ENCODE measurements at regions not wholly inside any gene's neighbourhood (a gene's known extent, or its start where the extent isn't known, plus 50 kb on each side); places are given as distances from the start of the nearest gene placed in this dataset.
A peak's percentile ranks its signal among the peaks of the same experiment; 100 is the strongest.
"Not testable (repeated sequence)": the region's sequence is repeated elsewhere in the genome, so short reads cannot be mapped to it uniquely, and the experiment has no call there.

GRCh38 chr6:92121228-92121627, 1298.1 kb downstream of the EPHA7 start:
- DNase-seq, result no peak

GRCh38 chr6:92117800-92118199, 1301.6 kb downstream of the EPHA7 start:
- DNase-seq, result no peak

DNA sequence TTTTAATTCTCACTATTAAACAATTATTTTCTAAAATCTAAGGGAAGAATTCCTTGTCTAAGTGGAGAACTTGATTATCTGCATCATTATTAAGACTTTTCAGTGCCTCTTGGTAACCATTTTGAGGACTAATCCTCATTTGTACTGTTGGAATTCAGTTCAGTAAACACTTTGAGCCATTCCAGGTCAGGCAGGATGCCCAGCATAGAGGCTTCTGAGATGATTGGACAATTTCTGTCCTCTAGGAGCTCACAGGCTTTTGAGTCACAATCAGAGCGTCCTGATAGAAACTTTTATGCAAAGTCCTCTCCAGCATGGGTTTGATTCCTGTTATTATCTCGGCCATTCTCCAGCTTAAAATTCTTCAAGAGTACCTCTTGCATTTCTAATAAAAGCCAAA, 1304.6 kb downstream of the EPHA7 start:
- no peak for DNase-seq

DNA sequence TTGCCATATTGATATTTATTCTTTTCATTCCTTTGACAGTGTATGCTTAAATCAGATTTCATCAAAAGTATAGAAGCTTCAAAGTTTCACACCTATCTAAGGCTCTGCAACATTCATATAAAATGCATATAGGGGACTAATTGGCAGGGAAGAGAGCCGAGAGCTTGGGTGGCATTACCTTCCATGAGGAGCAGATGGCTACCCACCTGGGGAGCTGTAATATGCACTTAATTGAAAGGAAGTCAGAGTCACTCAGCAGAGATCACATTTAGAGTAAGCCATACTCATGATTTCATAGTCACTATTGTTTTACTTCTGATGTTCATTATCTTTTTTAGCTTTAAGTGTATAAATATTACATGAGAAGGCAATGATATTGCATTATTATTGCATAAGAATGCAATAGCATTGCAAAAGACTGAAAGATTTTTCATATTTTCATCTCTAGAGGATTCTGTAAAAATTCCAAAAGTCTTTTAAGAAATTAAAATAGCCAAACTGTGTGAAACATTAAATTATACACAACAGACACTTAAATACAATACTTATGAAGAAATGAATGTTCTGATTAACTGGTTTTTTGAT, 1305.2 kb downstream of the EPHA7 start:
- DNase-seq, result no peak

DNA sequence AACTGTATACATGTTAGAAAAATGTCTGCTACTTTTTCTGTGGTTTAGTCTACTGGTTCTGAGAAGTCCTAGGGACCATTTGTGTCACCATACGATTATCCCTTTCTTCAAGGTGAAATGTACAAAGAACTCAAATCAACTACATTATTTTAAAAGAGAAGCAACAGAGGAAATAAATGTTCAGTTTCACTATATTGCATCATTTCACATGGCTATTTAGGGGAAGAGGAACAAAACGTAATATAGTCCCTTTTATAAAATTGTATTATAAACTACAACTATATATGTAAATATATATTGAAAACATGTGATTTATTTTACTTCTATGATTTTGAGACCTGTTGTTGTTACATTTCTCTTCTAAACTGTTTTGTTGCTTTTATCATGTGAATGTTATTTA, 1308.0 kb downstream of the EPHA7 start:
- DNase-seq, result no peak

DNA sequence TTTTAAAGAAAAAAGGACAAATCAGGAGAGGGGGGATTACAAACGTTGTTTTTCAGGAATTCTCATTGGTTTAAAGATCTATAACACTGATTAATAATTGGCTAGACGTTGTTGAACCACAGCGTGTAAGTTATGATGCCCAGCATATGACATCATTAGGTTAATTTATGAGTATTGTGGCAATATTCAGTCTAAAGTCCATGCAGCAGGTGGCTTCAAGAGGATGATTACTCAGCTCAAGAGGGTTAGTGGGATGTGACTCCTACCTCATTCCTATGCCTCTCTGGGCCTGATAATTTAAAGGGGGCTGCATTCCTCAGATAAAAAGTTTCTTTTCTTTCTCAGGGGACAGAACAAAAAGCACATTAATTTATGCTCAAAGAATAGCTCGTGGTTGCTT, 1309.0 kb downstream of the EPHA7 start:
- no peak for DNase-seq

DNA sequence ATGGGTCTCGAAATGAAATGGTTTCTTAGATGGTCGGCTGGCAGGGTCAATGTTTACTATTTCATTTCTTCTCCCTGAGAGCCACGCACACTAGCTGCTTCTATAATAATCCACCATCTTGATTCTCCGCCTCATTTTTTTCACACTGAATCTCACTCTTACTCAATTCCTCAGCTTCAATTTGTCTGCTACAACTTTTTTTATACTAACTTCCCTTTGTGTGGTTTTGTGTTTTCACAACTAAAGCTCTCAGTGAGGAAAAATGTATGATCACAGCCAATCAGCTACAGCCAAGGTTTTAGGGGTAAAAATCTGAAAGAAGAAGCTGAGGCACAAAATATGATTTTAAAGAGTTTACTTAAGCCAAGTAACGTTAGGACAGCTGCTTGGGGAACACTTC, 1309.4 kb downstream of the EPHA7 start:
- no peak for DNase-seq

- DNase-seq, result no peak
Observed at GRCh38 chr6:92109256-92109655, 1310.1 kb downstream of the EPHA7 start.

DNA sequence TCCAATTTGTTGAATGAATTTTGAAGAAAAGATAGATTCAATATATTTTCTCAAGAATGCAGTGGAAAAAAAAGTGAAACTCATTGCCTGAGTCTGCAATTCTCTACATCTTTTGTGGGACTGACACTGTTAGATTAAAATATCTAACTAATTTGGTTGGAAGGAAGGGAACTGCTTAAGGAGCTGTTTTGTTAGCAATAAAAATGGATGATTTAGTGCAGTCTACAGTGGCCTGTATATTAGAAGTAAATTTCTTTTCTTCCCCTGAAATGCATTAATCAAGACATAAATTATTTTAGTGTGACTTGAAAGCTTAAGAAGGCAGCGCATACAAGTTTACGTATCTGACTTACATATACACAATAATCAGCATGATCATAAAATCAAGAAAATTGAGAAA, 1332.6 kb downstream of the EPHA7 start:
- DNase-seq, result no peak

DNA sequence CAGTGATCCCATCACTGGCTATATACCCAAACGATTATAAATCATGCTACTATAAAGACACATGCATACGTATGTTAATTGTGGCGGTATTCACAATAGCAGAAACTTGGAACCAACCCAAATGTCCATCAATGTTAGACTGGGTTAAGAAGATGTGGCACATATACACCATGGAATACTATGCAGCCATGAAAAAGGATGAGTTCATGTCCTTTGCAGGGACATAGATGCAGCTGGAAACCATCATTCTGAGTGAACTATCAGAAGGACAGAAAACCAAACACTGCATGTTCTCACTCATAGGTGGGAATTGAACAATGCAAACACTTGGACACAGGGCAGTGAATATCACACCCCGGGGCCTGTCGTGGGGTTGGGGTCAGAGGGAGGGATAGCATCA, 1335.4 kb downstream of the EPHA7 start:
- DNase-seq, result not testable (repeated sequence)

GRCh38 chr6:92072387-92072786, 1347.0 kb downstream of the EPHA7 start:
- DNase-seq, result no peak

DNA sequence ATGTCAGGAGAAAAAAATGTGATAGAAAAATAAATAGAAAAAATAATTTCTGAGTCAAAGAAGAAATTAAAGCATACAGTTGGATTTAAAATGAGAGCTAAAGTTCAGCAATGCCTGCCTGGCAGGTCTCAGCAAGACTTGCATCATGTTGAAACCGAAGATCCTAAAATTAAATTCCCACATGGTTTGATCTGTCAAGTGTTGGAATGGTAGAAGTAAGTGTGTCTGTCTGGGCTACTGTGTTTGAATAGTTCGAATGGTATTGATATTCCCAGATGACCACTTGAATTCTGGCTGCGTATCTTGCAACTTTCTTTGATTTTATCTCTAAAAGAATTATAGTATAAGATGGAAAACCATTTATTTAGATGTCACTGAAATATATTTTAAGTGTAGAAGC, 1349.6 kb downstream of the EPHA7 start:
- no peak for DNase-seq

DNA sequence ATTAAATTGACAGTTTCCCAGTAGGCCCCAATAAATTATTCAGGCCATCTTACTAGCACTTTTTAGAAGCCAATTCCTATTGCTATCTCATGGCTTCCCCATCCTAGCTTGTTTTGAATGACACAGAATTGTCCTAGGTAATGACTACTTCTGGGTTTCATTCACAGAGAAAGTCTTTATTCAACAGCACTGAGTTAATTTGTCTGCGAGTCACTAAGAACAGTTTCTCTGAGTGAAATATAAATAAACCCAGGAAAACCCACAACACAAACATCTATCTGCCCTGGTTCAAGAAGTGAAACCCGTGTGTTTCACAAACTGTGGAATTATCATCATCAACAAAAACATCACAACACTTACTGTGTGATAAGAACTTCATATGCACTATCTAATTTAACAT, 1366.8 kb downstream of the EPHA7 start:
- DNase-seq, result no peak

- no peak for DNase-seq
Observed at GRCh38 chr6:92050216-92050615, 1369.1 kb downstream of the EPHA7 start.

DNA sequence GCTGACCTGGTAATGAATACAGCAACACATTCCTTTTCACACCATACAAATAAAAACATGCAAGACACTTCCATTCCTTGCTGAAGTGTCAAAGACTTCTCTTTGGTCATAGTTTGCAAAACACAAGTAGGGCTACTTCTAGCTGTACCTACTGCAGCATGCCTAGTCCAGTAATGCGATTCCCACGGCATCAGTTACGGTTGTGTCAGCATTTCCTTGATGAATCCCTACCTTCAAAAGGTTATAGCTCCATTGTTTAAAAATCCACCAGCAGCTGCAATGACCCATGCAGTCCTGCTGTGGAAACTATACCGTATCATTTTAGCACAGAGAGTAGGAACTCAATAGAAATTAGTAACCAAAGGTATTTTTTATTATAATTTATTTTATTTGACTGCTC, 1371.5 kb downstream of the EPHA7 start:
- DNase-seq, result no peak

DNA sequence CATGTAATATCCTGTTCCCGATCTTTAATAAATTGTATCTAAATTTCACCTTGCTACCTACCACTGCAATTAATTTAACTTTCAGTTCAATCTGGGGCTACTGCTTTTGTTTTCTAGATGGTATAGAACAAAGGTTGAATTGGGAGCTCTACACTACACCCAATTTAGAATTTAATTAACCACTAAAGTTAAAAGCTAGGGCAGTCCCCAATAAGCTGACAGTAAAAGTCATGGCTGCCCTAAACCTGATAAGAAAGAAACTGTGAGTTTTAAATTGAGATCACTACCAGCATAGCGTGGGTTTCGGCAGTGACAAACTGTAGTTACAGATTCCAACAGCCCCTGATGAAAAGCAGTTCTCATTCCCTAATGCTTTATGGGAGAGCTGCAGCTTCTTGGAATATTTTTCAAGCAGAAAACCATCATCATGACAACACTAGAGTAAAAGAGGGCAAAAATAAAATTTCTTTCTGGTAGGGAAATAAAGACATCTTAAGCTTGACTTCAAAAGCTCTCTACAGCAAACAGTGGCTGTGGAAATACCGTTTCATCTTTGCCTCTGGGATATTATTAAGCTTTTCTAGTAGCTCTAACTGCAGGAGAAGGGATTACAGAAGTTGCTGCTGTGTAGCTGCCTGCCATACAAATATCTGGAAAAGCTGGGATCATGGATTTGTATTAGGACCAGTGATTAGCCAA, 1372.1 kb downstream of the EPHA7 start:
- no peak for DNase-seq

DNA sequence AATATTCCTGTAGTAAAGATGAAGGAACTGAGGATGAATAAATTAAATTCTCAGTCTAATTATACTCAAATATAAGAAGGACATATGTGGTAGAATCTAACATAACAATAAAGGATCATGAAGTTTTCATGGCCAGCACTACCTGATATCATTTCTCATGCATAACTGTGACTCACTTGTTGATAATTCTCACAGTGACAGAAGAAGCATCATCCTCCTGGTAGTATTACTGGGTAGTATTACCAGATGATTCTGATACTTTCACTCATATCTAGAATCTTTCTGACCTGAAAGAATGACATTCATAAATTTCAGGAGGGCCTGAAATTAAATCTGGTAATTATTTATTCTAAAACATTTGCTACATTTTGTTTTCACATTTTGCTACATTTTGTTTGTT, 1375.0 kb downstream of the EPHA7 start:
- no peak for DNase-seq

DNA sequence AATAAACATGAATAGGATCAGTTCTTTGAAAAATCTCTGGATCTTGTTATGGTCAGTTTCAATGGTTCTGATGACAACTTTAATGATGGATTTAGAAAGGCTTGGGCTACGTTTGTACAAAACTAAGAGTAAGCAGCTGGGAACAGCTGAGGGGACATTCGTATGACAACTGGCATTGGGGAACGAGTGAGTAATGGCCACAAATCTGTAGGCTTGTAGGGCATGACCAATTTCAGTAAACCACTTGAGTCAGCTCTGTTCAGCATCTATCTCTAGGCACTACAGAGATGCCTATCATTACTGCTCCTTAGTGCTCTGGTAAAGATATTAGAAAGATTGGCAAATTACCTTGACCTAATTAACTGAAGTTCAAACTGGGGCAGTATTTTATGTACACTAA, 1375.6 kb downstream of the EPHA7 start:
- DNase-seq, result no peak

DNA sequence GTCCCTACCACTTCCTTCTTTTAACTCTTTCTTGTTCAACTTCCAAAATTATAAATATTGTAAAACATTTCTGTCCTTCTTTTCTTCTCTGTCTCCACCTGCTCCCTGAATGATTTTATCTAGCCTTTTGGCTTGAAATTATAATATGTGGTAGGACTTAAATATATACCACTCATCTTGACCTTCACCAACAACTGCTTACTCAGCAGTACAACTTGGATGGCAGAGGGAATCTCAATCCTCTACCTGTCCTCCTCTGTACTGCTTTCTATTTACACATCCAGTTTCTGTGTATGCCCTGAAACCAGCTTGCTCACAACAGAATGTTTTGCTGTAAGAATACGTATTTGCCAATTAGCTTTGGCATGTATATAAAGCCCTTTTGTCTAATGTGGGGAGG, 1392.5 kb downstream of the EPHA7 start:
- no peak for DNase-seq

GRCh38 chr6:92024881-92025280, 1394.5 kb downstream of the EPHA7 start:
- no peak for DNase-seq

- DNase-seq, result no peak
Observed at GRCh38 chr6:92024110-92024509, 1395.2 kb downstream of the EPHA7 start.

GRCh38 chr6:92023410-92023966, 1395.9 kb downstream of the EPHA7 start:
- no peak for DNase-seq

GRCh38 chr6:92011681-92012245, 1407.6 kb downstream of the EPHA7 start:
- peak; percentile 26 for DNase-seq

- no peak for DNase-seq
Observed at GRCh38 chr6:92008757-92009502, 1410.4 kb downstream of the EPHA7 start.

Data from left hindlimb (tissue), 1 donor.